Lung (tissue), 12 donors: ENCODE measurements at regions not wholly inside any gene's neighbourhood (a gene's known extent, or its start where the extent isn't known, plus 50 kb on each side); places are given as distances from the start of the nearest gene placed in this dataset.

Experiments
- ATAC-seq: fragments of 200-7000 bp; cut with Tn5 transposase; one replicate; pipeline ENCODE4 v1.9.1; 2020; ENCODE audit warnings: moderate number of reproducible peaks; ENCODE audit not compliant: insufficient read depth, low FRiP score
- DNase-seq, 3 donors: peaks; one replicate each; pipeline ENCODE4 v3.0.0-alpha.2; 2013 to 2017
- H3K27ac ChIP-seq, 2 donors: one replicate each; pipeline ENCODE4 v1.5.1; 2013; ENCODE audit warnings: mild to moderate bottlenecking in 2 of 2, moderate library complexity in 2 of 2, control low read depth in 1 of 2, inconsistent platforms in 1 of 2, low read depth in 1 of 2, low read length in 1 of 2
- H3K27me3 ChIP-seq, 3 donors: one replicate each; pipeline ENCODE4 v1.5.1; 2013; ENCODE audit warnings: low read length in 2 of 3; ENCODE audit not compliant: control insufficient read depth in 3 of 3, insufficient read depth in 3 of 3
- H3K36me3 ChIP-seq, 4 donors: one replicate each; pipeline ENCODE4 v1.5.1; 2013; ENCODE audit warnings: low read length in 4 of 4, mild to moderate bottlenecking in 1 of 4, moderate library complexity in 1 of 4; ENCODE audit not compliant: control insufficient read depth in 4 of 4, insufficient read depth in 4 of 4
- H3K4me1 ChIP-seq, 5 donors: one replicate each; pipeline ENCODE4 v1.5.1; 2013; ENCODE audit warnings: low read length in 5 of 5, mild to moderate bottlenecking in 2 of 5, moderate library complexity in 1 of 5; ENCODE audit not compliant: control insufficient read depth in 5 of 5, insufficient read depth in 5 of 5
- H3K4me3 ChIP-seq: one replicate; pipeline ENCODE4 v1.5.1; 2013; ENCODE audit warnings: mild to moderate bottlenecking, control low read depth, moderate library complexity
- H3K9ac ChIP-seq, 2 donors: one replicate each; pipeline ENCODE4 v1.5.1; 2013; ENCODE audit warnings: low read length in 2 of 2, control low read depth in 1 of 2; ENCODE audit not compliant: insufficient read depth in 1 of 2
- H3K9me3 ChIP-seq, 4 donors: one replicate each; pipeline ENCODE4 v1.5.1; 2013; ENCODE audit warnings: low read length in 3 of 4, mild to moderate bottlenecking in 1 of 4, moderate library complexity in 1 of 4; ENCODE audit not compliant: control insufficient read depth in 4 of 4, insufficient read depth in 3 of 4
- WGBS, 2 donors: extraction: QIAGEN DNeasy Blood & Tissue Kit; methylation state at CpG; one replicate each; pipeline ENCODE4 v1.1.7; 2013; 5-methylcytosine and 5-hydroxymethylcytosine counted together
- small RNA-seq: library from RNA; depleted of rRNA; stranded (forward); fragments of <200 nt; gene quantifications from one replicate; pipeline ENCODE3, GENCODE V24; 2014; ENCODE audit warnings: low replicate concordance
- TF ChIP-seq, protein P1 (sequence below): IDR thresholded peaks from 2 replicates; pipeline ENCODE4 v1.5.1; 2012; ENCODE audit warnings: mild to moderate bottlenecking; ENCODE audit errors: control extremely low read depth, extremely low read depth
- donor health status: control.
- donor health status: control.
- donor health status: Bipolar disorder and iron deficiency.
- donor health status: healthy.
- donor health status: DM: yes; HTN: yes; CAD: no.

DNA sequence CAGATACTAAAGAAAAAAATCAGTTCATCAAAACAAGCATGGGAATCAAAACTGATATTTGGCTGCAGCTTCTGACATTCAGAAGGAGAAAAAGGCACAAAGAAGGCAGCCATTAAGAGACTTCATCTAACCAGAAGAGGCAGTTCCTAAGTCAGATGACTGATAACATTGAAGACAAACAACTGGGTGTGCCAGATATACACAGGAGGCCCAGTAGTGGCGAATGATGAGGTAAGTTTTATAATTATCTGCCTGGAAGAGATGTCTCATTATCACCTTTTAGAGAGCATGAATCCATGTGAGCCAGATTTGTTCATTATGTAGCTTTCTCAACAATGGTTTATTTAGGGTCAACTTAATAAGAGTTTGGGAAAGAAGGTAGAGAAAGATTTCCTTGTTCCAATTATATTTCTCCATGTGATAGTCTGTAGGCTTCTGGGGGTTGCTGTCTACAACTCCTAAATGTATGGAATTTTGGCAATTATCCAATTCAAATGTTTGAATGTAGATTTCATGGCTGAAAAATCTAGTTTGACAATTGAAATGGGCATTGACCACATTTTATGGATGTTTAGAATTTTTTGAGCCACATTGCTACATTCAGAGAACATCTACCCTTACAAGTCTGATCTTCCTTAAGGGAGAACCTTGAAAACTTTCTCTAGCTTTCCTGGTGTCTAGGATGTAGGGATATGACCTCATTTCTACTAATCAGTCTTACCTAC lies 50.4 kb upstream of the RASGRF1 start:
- no peak for ATAC-seq
- no peak for DNase-seq
- no peaks in the 10 kb centered on the region for H3K36me3 ChIP-seq
- H3K9ac ChIP-seq, result no peak overlapping the region
- TF ChIP-seq, protein P1, sequence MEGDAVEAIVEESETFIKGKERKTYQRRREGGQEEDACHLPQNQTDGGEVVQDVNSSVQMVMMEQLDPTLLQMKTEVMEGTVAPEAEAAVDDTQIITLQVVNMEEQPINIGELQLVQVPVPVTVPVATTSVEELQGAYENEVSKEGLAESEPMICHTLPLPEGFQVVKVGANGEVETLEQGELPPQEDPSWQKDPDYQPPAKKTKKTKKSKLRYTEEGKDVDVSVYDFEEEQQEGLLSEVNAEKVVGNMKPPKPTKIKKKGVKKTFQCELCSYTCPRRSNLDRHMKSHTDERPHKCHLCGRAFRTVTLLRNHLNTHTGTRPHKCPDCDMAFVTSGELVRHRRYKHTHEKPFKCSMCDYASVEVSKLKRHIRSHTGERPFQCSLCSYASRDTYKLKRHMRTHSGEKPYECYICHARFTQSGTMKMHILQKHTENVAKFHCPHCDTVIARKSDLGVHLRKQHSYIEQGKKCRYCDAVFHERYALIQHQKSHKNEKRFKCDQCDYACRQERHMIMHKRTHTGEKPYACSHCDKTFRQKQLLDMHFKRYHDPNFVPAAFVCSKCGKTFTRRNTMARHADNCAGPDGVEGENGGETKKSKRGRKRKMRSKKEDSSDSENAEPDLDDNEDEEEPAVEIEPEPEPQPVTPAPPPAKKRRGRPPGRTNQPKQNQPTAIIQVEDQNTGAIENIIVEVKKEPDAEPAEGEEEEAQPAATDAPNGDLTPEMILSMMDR, result no peak
- H3K27ac ChIP-seq, result no peak overlapping the region
- no peak overlapping the region for H3K4me3 ChIP-seq
- H3K27me3 ChIP-seq, result no peaks in the 10 kb centered on the region
- no peaks in the 10 kb centered on the region for H3K4me1 ChIP-seq
- H3K9me3 ChIP-seq, result peaks cover 0 to 9% (median 5%) of the 10 kb centered on the region in 4 donors
- 54 to 66% methylated on average over 1 of the region's 1 CpG for WGBS, 2 donors

Small RNAs in the stretch of these regions (small RNA-seq; reads per million reads assigned to genes)
- 0.60 reads per million, percentile 68 among the genes with 10 or more reads in this experiment for gene MIR184
